ENCODE measurements at regions not wholly inside any gene's neighbourhood (a gene's known extent, or its start where the extent isn't known, plus 50 kb on each side); places are given as distances from the start of the nearest gene placed in this dataset.

DNA sequence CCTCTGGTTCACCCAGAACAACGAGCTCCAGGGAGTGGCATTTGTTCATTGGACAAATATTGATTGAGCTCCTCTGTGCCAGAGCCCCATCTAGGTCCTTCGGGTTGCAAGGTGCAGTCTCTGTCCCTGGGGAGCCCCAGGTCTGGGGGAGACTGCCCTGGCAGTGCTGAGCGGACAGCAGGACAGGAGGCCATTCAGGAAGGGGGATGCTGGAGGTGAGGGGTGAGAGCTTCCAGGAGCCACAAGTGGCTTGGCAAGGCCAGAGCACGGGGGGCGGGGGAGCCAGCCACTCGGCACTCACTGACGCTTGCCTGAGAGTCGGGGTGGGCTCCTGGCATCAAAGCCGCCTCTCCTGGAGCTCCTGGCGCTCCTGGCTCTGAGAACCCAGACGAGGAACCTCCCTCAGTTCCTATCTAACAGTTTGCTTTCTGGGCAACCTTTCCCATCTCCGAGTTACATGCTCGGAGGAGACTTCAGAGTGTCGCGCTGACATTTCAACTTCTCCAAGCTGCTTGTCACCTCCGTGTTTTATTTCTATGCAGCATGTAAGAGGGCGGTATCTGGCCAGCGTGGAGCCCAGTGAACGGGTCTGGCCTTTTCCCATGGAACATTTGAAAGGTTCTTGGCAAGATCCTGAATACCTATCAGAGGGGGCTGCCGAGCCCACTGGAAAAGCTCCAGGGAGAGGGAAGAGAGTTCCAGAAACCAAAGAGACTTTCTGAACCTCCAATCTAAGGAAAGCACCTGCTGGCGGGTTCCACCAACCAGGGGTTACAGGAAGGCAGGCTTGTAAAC lies 62.0 kb upstream of the BCL11B start:
- no peak overlapping the region for H3K4me2 ChIP-seq (ENCODE audit: insufficient read depth in 1 of 2, low read depth in 2 of 2, low read length in 2 of 2)
- no peaks in the 10 kb centered on the region for H3K27me3 ChIP-seq (replicated peaks in 1 of 4; ENCODE audit: control insufficient read depth in 3 of 4, extremely low read depth in 1 of 4, insufficient read depth in 3 of 4, low read length in 3 of 4)
- no peaks in the 10 kb centered on the region for H3K36me3 ChIP-seq (ENCODE audit: control insufficient read depth in 2 of 4, insufficient read depth in 4 of 4, low read length in 3 of 4)
- H3K14ac ChIP-seq (ENCODE audit: insufficient read length): no peak overlapping the region
- H3K4ac ChIP-seq (replicated peaks; ENCODE audit: insufficient read length, low read depth, low read length): no peak overlapping the region
- no peak overlapping the region for H3K56ac ChIP-seq (replicated peaks; ENCODE audit: insufficient read length, low read depth, low read length)
- no peak overlapping the region for H2BK20ac ChIP-seq (ENCODE audit: low read length)
- no peak overlapping the region for H2AK5ac ChIP-seq (ENCODE audit: low read depth, low read length)
- no peak overlapping the region for H2BK12ac ChIP-seq (ENCODE audit: low read depth, low read length)
- H2BK15ac ChIP-seq (ENCODE audit: low read length): no peak overlapping the region
- no peak overlapping the region for H4K8ac ChIP-seq (ENCODE audit: extremely low read depth, insufficient read depth, low read length)
- H3K9ac ChIP-seq (replicated peaks in 1 of 4; ENCODE audit: extremely low read depth in 1 of 4, low read depth in 3 of 4, low read length in 3 of 4): no peak overlapping the region
- CTCF ChIA-PET (ENCODE audit: partially characterized antibody): interaction anchor here (0.9 to 3.3 kb wide), 11 partner anchors 8 to 59 kb away, joined by 3 to 13 read pairs (median 4); no protein-coding TSS in a partner anchor
- DNase-seq (ENCODE audit: low read depth in 1 of 2, low spot score in 2 of 2) (no peak), FAIRE-seq (no peak)
- WGBS, 2 experiments (ENCODE audit: extremely low coverage in 1 of 2, insufficient coverage in 1 of 2, insufficient read length in 1 of 2, insufficient replicate concordance in 2 of 2, low coverage in 1 of 2, low lambda C conversion rate in 2 of 2, missing lambda C conversion rate in 1 of 2): 88% methylated on average over 21 of the region's 21 CpGs; no CpG with 5 or more reads in 1 of the 2 experiments
- H3K79me2 ChIP-seq (ENCODE audit: control insufficient read depth in 1 of 2, insufficient read depth in 2 of 2, low read length in 2 of 2): no peaks in the 10 kb centered on the region
- H4K20me1 ChIP-seq (replicated peaks in 1 of 2; ENCODE audit: control insufficient read depth in 1 of 2, insufficient read depth in 2 of 2, low read length in 2 of 2): no peaks in the 10 kb centered on the region
- H3K79me1 ChIP-seq (ENCODE audit: low read depth, low read length): no peaks in the 10 kb centered on the region
- POLR2A ChIA-PET (ENCODE audit: partially characterized antibody): interaction anchor here (1.2 to 1.5 kb wide), 2 partner anchors 14 to 19 kb away, joined by 3 read pairs; no protein-coding TSS in a partner anchor
- no peak overlapping the region for H2BK120ac ChIP-seq (replicated peaks; ENCODE audit: low read depth, low read length)
- H3K23ac ChIP-seq (ENCODE audit: insufficient read length): no peak overlapping the region
- peaks cover 2% of the 10 kb centered on the region; the same call in 1 of the 2 replicates for H3K23me2 ChIP-seq (ENCODE audit: low read depth, low read length)
- H3K4me3 ChIP-seq (ENCODE audit: extremely low read depth in 1 of 4, insufficient read depth in 2 of 4, low read depth in 3 of 4, low read length in 4 of 4): no peak overlapping the region
- no peak overlapping the region for H2BK5ac ChIP-seq (ENCODE audit: low read depth, low read length)
- H3K27ac ChIP-seq (ENCODE audit: low read depth, low read length): no peak overlapping the region
- H2AFZ ChIP-seq (ENCODE audit: low read length): no peak overlapping the region
- no peaks in the 10 kb centered on the region; a peak in 1 of 4 replicates for H3K9me3 ChIP-seq (ENCODE audit: insufficient read depth in 2 of 2, low read depth in 1 of 2, low read length in 1 of 2)
- no peak overlapping the region for H4K5ac ChIP-seq (ENCODE audit: insufficient read length, low read depth, low read length)
- H4K91ac ChIP-seq (replicated peaks; ENCODE audit: insufficient read length, low read length): no peak overlapping the region
- no peak overlapping the region for H3K18ac ChIP-seq (ENCODE audit: extremely low read depth, low read length)
- H3K4me1 ChIP-seq (replicated peaks in 1 of 4; ENCODE audit: control insufficient read depth in 3 of 4, insufficient read depth in 4 of 4, low read length in 3 of 4): no peaks in the 10 kb centered on the region
- TF ChIP-seq, protein P1, sequence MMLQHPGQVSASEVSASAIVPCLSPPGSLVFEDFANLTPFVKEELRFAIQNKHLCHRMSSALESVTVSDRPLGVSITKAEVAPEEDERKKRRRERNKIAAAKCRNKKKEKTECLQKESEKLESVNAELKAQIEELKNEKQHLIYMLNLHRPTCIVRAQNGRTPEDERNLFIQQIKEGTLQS (IDR thresholded peaks at IDR 0.05; ENCODE audit: insufficient read depth, low read depth, low read length): no peak
- no peak for TF ChIP-seq POU5F1 (IDR thresholded peaks at IDR 0.05; ENCODE audit: low read depth, low read length)
- TF ChIP-seq SP1 (IDR thresholded peaks at IDR 0.05; ENCODE audit: low read depth, low read length): no peak
- TF ChIP-seq RNF2 (IDR thresholded peaks at IDR 0.05; ENCODE audit: borderline replicate concordance, low read depth, low read length, missing control alignments, poor library complexity, severe bottlenecking): no peak
- TF ChIP-seq KDM4A (IDR thresholded peaks at IDR 0.05; ENCODE audit: low read depth, low read length, severe bottlenecking): no peak
- TF ChIP-seq CTBP2 (IDR thresholded peaks at IDR 0.05; ENCODE audit: borderline replicate concordance, insufficient read depth, insufficient read length, low read length): no peak
- TF ChIP-seq ATF2 (IDR thresholded peaks at IDR 0.05; ENCODE audit: low read length): no peak
- TF ChIP-seq HDAC6 (IDR thresholded peaks at IDR 0.05; ENCODE audit: low read depth, low read length): no peak
- no peak for TF ChIP-seq SIRT6 (IDR thresholded peaks at IDR 0.05; ENCODE audit: low read length)
- TF ChIP-seq PHF8 (conservative IDR thresholded peaks at IDR 0.05; ENCODE audit: low read depth, low read length): no peak
